K562 (cell line): ENCODE measurements at regions not wholly inside any gene's neighbourhood (a gene's known extent, or its start where the extent isn't known, plus 50 kb on each side); places are given as distances from the start of the nearest gene placed in this dataset.

ENCODE experiments used
- ATAC-seq: fragments of 200-7000 bp; cut with Tn5 transposase; 3 replicates; pipeline ENCODE4 v1.9.1; 2020; ENCODE audit warnings: moderate library complexity
- BruUV-seq: library from RNA; stranded (reverse); fragments of 400-500 nt; replicated peaks from 2 replicates; lab custom pipeline; 2021; lab: Mats Ljungman, UMichigan
- CTCF ChIA-PET: fragments of 300-600 bp; formaldehyde crosslinking; extraction: SDS; loops from one replicate; lab custom pipeline; 2021; ENCODE audit warnings: low intra/inter-chr PET ratio; lab: Yijun Ruan, JAX
- POLR2A ChIA-PET: fragments of 300-600, 350-650 bp; sonication (Branson Sonifier 250); formaldehyde crosslinking; extraction: SDS; loops from one replicate; lab custom pipeline; 2021; ENCODE audit warnings: antibody characterized with exemption, inconsistent platforms; lab: Yijun Ruan, JAX
- DNase-seq, 4 experiments: peaks; one replicate each; pipeline versions ENCODE4 v3.0.0 to v3.0.0-alpha.2; 2011 to 2018; ENCODE audit warnings: low spot score in 3 of 4, mixed read lengths in 3 of 4; ENCODE audit errors: extremely low read depth in 1 of 4
- FAIRE-seq: peaks from 2 replicates; lab custom pipeline; 2011; peaks lifted over from hg19 to GRCh38; lab: Jason Lieb, UNC
- H2AFZ ChIP-seq: 2 replicates; pipeline ENCODE4 v1.6.0; 2011; ENCODE audit warnings: low read depth, low read length, control low read depth, inconsistent platforms
- H3K27ac ChIP-seq: fragments of 200-600 bp; 3 replicates; pipeline ENCODE4 v1.8.0; 2011; ENCODE audit warnings: low read depth, mild to moderate bottlenecking, control low read depth, inconsistent platforms, low read length, moderate library complexity, mixed read lengths; ENCODE audit errors: extremely low read depth
- H3K27me3 ChIP-seq, 2 experiments: fragments of 300-600 bp in 1 of 2; 2 replicates in 1 of 2; 3 replicates in 1 of 2; pipeline versions ENCODE4 v1.6.0 to v1.8.0; 2011; ENCODE audit warnings: inconsistent platforms in 2 of 2, low read length in 2 of 2, mild to moderate bottlenecking in 1 of 2, mixed read lengths in 1 of 2, moderate library complexity in 1 of 2; ENCODE audit not compliant: control insufficient read depth in 2 of 2, insufficient read depth in 2 of 2
- H3K36me3 ChIP-seq: fragments of 300-600 bp; 3 replicates; pipeline ENCODE4 v1.8.0; 2011; ENCODE audit warnings: mild to moderate bottlenecking, low read length, inconsistent platforms; ENCODE audit not compliant: control insufficient read depth, insufficient read depth
- H3K4me1 ChIP-seq, 2 experiments: fragments of 200-600 bp in 1 of 2; replicated peaks in 1 of 2; 2 replicates in 1 of 2; 3 replicates in 1 of 2; pipeline versions ENCODE4 v1.5.1 to v1.8.0; 2011; ENCODE audit warnings: inconsistent platforms in 2 of 2, low read length in 2 of 2, mild to moderate bottlenecking in 1 of 2, mixed read lengths in 1 of 2, moderate library complexity in 1 of 2; ENCODE audit not compliant: control insufficient read depth in 2 of 2, insufficient read depth in 2 of 2
- H3K4me2 ChIP-seq: 2 replicates; pipeline ENCODE4 v1.6.1; 2011; ENCODE audit warnings: low read length, control low read depth, inconsistent platforms, mixed read lengths; ENCODE audit not compliant: insufficient read depth
- H3K4me3 ChIP-seq: fragments of 200-600 bp; sonication (generic), shearing (Covaris generic); 2 replicates; pipeline ENCODE4 v1.5.1; 2016; ENCODE audit warnings: control low read depth, inconsistent platforms
- H3K79me2 ChIP-seq: fragments of 200-600 bp; 3 replicates; pipeline ENCODE4 v1.8.0; 2011; ENCODE audit warnings: low read length, inconsistent platforms; ENCODE audit not compliant: control insufficient read depth, insufficient read depth
- H3K9ac ChIP-seq, 2 experiments: 2 replicates each; pipeline versions ENCODE4 v1.6.0 to v1.6.1; 2011; ENCODE audit warnings: low read depth in 2 of 2, low read length in 2 of 2, control low read depth in 1 of 2, inconsistent platforms in 1 of 2, mild to moderate bottlenecking in 1 of 2, mixed read lengths in 1 of 2; ENCODE audit not compliant: insufficient read depth in 1 of 2
- H3K9me1 ChIP-seq: one replicate; pipeline ENCODE4 v1.6.0; 2011; ENCODE audit warnings: inconsistent platforms, mild to moderate bottlenecking, low read length, moderate library complexity; ENCODE audit not compliant: control insufficient read depth, insufficient read depth
- H3K9me3 ChIP-seq: replicated peaks from 2 replicates; pipeline ENCODE4 v1.5.1; 2011; ENCODE audit warnings: low read depth, low read length, inconsistent platforms; ENCODE audit not compliant: control insufficient read depth, insufficient read depth
- H4K20me1 ChIP-seq: replicated peaks from 2 replicates; pipeline ENCODE4 v1.6.1; 2011; ENCODE audit warnings: low read length, inconsistent platforms, mixed read lengths; ENCODE audit not compliant: control insufficient read depth, insufficient read depth
- ETV5 ChIP-seq: sonication (generic); formaldehyde crosslinking; IDR thresholded peaks from 2 replicates; pipeline ENCODE4 v1.4.0; 2020; ENCODE audit warnings: low read depth, mild to moderate bottlenecking, missing genetic modification reagents
- KAT7 ChIP-seq: sonication (generic); formaldehyde crosslinking; IDR thresholded peaks from 2 replicates; pipeline ENCODE4 v1.8.0; 2022; ENCODE audit warnings: missing genetic modification reagents, mild to moderate bottlenecking, borderline replicate concordance
- MAX ChIP-seq: sonication (generic); formaldehyde crosslinking; IDR thresholded peaks from 2 replicates; pipeline ENCODE4 v1.9.0; 2022; ENCODE audit warnings: mild to moderate bottlenecking, missing genetic modification reagents
- MIER1 ChIP-seq: fragments of 450-650 bp; IDR thresholded peaks from 2 replicates; pipeline ENCODE4 v1.6.1; 2016; ENCODE audit warnings: antibody characterized with exemption, mild to moderate bottlenecking, low read depth
- SIX5 ChIP-seq, 2 experiments: IDR thresholded peaks; 2 replicates each; pipeline ENCODE4 v1.6.1; 2011; ENCODE audit warnings: low read length in 2 of 2, borderline replicate concordance in 1 of 2, low read depth in 1 of 2, mild to moderate bottlenecking in 1 of 2, moderate library complexity in 1 of 2; ENCODE audit not compliant: insufficient read depth in 1 of 2
- SMARCA5 ChIP-seq: fragments of 450-650 bp; IDR thresholded peaks from 2 replicates; pipeline ENCODE4 v1.6.1; 2016
- ZBTB43 ChIP-seq: sonication (generic); formaldehyde crosslinking; IDR thresholded peaks from 2 replicates; pipeline ENCODE4 v1.8.0; 2023; ENCODE audit warnings: mild to moderate bottlenecking, missing genetic modification reagents
- ZNF184 ChIP-seq: sonication (generic); formaldehyde crosslinking; IDR thresholded peaks from 2 replicates; pipeline ENCODE4 v1.5.0; 2020; ENCODE audit warnings: missing genetic modification reagents
- ZNF23 ChIP-seq: fragments of 250-450 bp; sonication (Bioruptor Pico); IDR thresholded peaks from 2 replicates; pipeline ENCODE4 v1.4.0; 2020; ENCODE audit warnings: mild to moderate bottlenecking
- ZNF232 ChIP-seq: sonication (generic); formaldehyde crosslinking; IDR thresholded peaks from 2 replicates; pipeline ENCODE4 v1.8.0; 2022; ENCODE audit warnings: mild to moderate bottlenecking, missing genetic modification reagents
- ZNF274 ChIP-seq: IDR thresholded peaks from 2 replicates; pipeline ENCODE4 v1.6.1; 2011; ENCODE audit warnings: low read depth, mild to moderate bottlenecking, low read length, moderate library complexity, borderline replicate concordance
- WGBS: fragments of 100-300 bp; shearing (Covaris generic); methylation state at CpG from one replicate; pipeline ENCODE4 v1.1.6; 2016; ENCODE audit warnings: low coverage, mixed read lengths; ENCODE audit not compliant: insufficient coverage; ENCODE audit errors: missing lambda C conversion rate; 5-methylcytosine and 5-hydroxymethylcytosine counted together
- in situ Hi-C: fragments of 300-500 bp; cut with MboI; formaldehyde crosslinking; loops from 4 replicates; pipeline ENCODE4 v1.15.0; 2018; ENCODE audit warnings: inconsistent platforms, mixed read lengths
- intact Hi-C: fragments of 100-400 bp; cut with micrococcal nuclease; formaldehyde crosslinking; loops from 2 replicates; pipeline ENCODE4 v1.14.2; 2022

- no peak overlapping the region for H3K4me3 ChIP-seq
- in situ Hi-C loops, result no loop called here
Observed at GRCh38 chr4:31408121-31408520, 688.0 kb downstream of the PCDH7 start.

More at GRCh38 chr4:31408121-31408520, 688.0 kb downstream of the PCDH7 start:
- intact Hi-C loops, result no loop called here
- Histone ChIP-seq H3K4me1 (no peaks in the 10 kb centered on the region), H3K9me1 (no peaks in the 10 kb centered on the region), H3K27ac (no peak overlapping the region), H3K27me3 (no peaks in the 10 kb centered on the region), H3K9me3 (no peaks in the 10 kb centered on the region), H3K79me2 (no peaks in the 10 kb centered on the region), H4K20me1 (no peaks in the 10 kb centered on the region), H2AFZ (no peak overlapping the region), H3K36me3 (no peaks in the 10 kb centered on the region), H3K4me2 (no peak overlapping the region), H3K9ac (no peak overlapping the region)
- no peak for ATAC-seq
- 0% methylated on average over 3 of the region's 3 CpGs for whole genome bisulfite sequencing
- BruUV-seq, result no TSS peak
- ChIA-PET POLR2A (no interaction called here), CTCF (no interaction called here)
- FAIRE-seq, result no peak
- TF ChIP-seq SIX5 (IDR thresholded peaks at IDR 0.05; ENCODE audit: borderline replicate concordance in 1 of 2, insufficient read depth in 1 of 2, low read depth in 1 of 2, low read length in 2 of 2) (no peak), ZBTB43 (CRISPR knock-in tag) (no peak), ZNF274 (no peak), MAX (no peak), MIER1 (no peak), ETV5 (CRISPR knock-in tag) (no peak), ZNF232 (no peak), ZNF23 (CRISPR knock-in tag) (no peak), ZNF184 (CRISPR knock-in tag) (no peak), SMARCA5 (no peak), KAT7 (CRISPR knock-in tag) (no peak)
- DNase-seq, result no peak
